OCI-LY1 (cell line): ENCODE measurements at regions not wholly inside any gene's neighbourhood (a gene's known extent, or its start where the extent isn't known, plus 50 kb on each side); places are given as distances from the start of the nearest gene placed in this dataset.

Experiments
- CTCF ChIP-seq: fragments of 200-600 bp; sonication (generic), shearing (Covaris generic); IDR thresholded peaks from 2 replicates; pipeline ENCODE4 v1.5.1; 2017; ENCODE audit warnings: mild to moderate bottlenecking, antibody characterized with exemption, low read length, moderate library complexity, mixed read lengths
- EZH2 ChIP-seq: fragments of 200-600 bp; sonication (generic), shearing (Covaris generic); IDR thresholded peaks from 2 replicates; pipeline ENCODE4 v1.8.0; 2017; ENCODE audit warnings: borderline replicate concordance, mixed run types, mild to moderate bottlenecking, antibody characterized with exemption, low read length, moderate library complexity, mixed read lengths

GRCh38 chr21:20163167-20163566, 835.0 kb upstream of the NCAM2 start:
- TF ChIP-seq CTCF, result no peak
- no peak for TF ChIP-seq EZH2
